ENCODE measurements at regions not wholly inside any gene's neighbourhood (a gene's known extent, or its start where the extent isn't known, plus 50 kb on each side); places are given as distances from the start of the nearest gene placed in this dataset.

GRCh38 chr16:5738586-5738985 lies 641.0 kb upstream of the EEF2KMT start:
- peaks cover 17% of the 10 kb centered on the region for H3K27me3 Mint-ChIP-seq (ENCODE audit: low read depth)
- H3K9me3 Mint-ChIP-seq = no peaks in the 10 kb centered on the region
- H3K36me3 Mint-ChIP-seq (ENCODE audit: low read depth) = no peaks in the 10 kb centered on the region
- H3K4me3 Mint-ChIP-seq = no peak overlapping the region
- H3K27ac Mint-ChIP-seq (ENCODE audit: unreplicated experiment) = no peak overlapping the region
- no peak for DNase-seq (ENCODE audit: low read depth, low spot score)
- peaks cover 13% of the 10 kb centered on the region for H3K4me1 Mint-ChIP-seq
- TF ChIP-seq CTCF (conservative IDR thresholded peaks at IDR 0.05) = no peak

- DNase-seq (ENCODE audit: low read depth, low spot score) = no peak
- no peak overlapping the region for H3K27ac Mint-ChIP-seq (ENCODE audit: unreplicated experiment)
- H3K4me1 Mint-ChIP-seq = peaks cover 13% of the 10 kb centered on the region
- peaks cover 7% of the 10 kb centered on the region for H3K27me3 Mint-ChIP-seq (ENCODE audit: low read depth)
- H3K9me3 Mint-ChIP-seq = no peaks in the 10 kb centered on the region
- TF ChIP-seq CTCF (conservative IDR thresholded peaks at IDR 0.05) = no peak
- no peaks in the 10 kb centered on the region for H3K36me3 Mint-ChIP-seq (ENCODE audit: low read depth)
- H3K4me3 Mint-ChIP-seq = no peak overlapping the region
These were observed 638.8 kb upstream of the EEF2KMT start for GRCh38 chr16:5736209-5736930.

GRCh38 chr16:5735444-5735843 lies 637.8 kb upstream of the EEF2KMT start:
- no peaks in the 10 kb centered on the region for H3K36me3 Mint-ChIP-seq (ENCODE audit: low read depth)
- H3K9me3 Mint-ChIP-seq = no peaks in the 10 kb centered on the region
- H3K4me3 Mint-ChIP-seq = no peak overlapping the region
- no peak overlapping the region for H3K27ac Mint-ChIP-seq (ENCODE audit: unreplicated experiment)
- TF ChIP-seq CTCF (conservative IDR thresholded peaks at IDR 0.05) = no peak
- DNase-seq (ENCODE audit: low read depth, low spot score) = no peak
- peaks cover 2% of the 10 kb centered on the region for H3K27me3 Mint-ChIP-seq (ENCODE audit: low read depth)
- peaks cover 13% of the 10 kb centered on the region for H3K4me1 Mint-ChIP-seq

GRCh38 chr16:5730783-5731182 lies 633.2 kb upstream of the EEF2KMT start:
- Mint-ChIP-seq H3K27me3 (ENCODE audit: low read depth) (peaks cover 12% of the 10 kb centered on the region), H3K4me3 (no peak overlapping the region), H3K36me3 (ENCODE audit: low read depth) (no peaks in the 10 kb centered on the region), H3K9me3 (no peaks in the 10 kb centered on the region), H3K4me1 (peaks cover 7% of the 10 kb centered on the region), H3K27ac (ENCODE audit: unreplicated experiment) (no peak overlapping the region)
- no peak for TF ChIP-seq CTCF (conservative IDR thresholded peaks at IDR 0.05)
- DNase-seq (ENCODE audit: low read depth, low spot score) = no peak

GRCh38 chr16:5722116-5722619 lies 624.6 kb upstream of the EEF2KMT start:
- H3K27me3 Mint-ChIP-seq (ENCODE audit: low read depth) = peaks cover 33% of the 10 kb centered on the region
- no peak for TF ChIP-seq CTCF (conservative IDR thresholded peaks at IDR 0.05)
- H3K4me1 Mint-ChIP-seq = peaks cover 8% of the 10 kb centered on the region
- DNase-seq (ENCODE audit: low read depth, low spot score) = no peak
- H3K4me3 Mint-ChIP-seq = no peak overlapping the region
- peaks cover 2% of the 10 kb centered on the region for H3K9me3 Mint-ChIP-seq
- no peak overlapping the region for H3K27ac Mint-ChIP-seq (ENCODE audit: unreplicated experiment)
- H3K36me3 Mint-ChIP-seq (ENCODE audit: low read depth) = no peaks in the 10 kb centered on the region
